NCI-H446 treated with DMSO at 0.1 percent for 48 hours (cell line): ENCODE measurements at regions not wholly inside any gene's neighbourhood (a gene's known extent, or its start where the extent isn't known, plus 50 kb on each side); places are given as distances from the start of the nearest gene placed in this dataset.
"Not testable (repeated sequence)": the region's sequence is repeated elsewhere in the genome, so short reads cannot be mapped to it uniquely, and the experiment has no call there.

Source experiments
- DNase-seq: peaks from one replicate; lab custom pipeline; 2025; lab: John Stamatoyannopoulos, UW

- DNase-seq: not testable (repeated sequence)
Observed at GRCh38 chr1:148432318-148432717, 50.8 kb downstream of the PPIAL4G start.

- not testable (repeated sequence) for DNase-seq
Observed at GRCh38 chr1:148429856-148430255, 53.2 kb downstream of the PPIAL4G start.

- DNase-seq: not testable (repeated sequence)
Observed at GRCh38 chr1:148426940-148427611, 56.0 kb downstream of the PPIAL4G start.

GRCh38 chr1:148426385-148426784 lies 56.7 kb downstream of the PPIAL4G start:
- DNase-seq: not testable (repeated sequence)

DNA sequence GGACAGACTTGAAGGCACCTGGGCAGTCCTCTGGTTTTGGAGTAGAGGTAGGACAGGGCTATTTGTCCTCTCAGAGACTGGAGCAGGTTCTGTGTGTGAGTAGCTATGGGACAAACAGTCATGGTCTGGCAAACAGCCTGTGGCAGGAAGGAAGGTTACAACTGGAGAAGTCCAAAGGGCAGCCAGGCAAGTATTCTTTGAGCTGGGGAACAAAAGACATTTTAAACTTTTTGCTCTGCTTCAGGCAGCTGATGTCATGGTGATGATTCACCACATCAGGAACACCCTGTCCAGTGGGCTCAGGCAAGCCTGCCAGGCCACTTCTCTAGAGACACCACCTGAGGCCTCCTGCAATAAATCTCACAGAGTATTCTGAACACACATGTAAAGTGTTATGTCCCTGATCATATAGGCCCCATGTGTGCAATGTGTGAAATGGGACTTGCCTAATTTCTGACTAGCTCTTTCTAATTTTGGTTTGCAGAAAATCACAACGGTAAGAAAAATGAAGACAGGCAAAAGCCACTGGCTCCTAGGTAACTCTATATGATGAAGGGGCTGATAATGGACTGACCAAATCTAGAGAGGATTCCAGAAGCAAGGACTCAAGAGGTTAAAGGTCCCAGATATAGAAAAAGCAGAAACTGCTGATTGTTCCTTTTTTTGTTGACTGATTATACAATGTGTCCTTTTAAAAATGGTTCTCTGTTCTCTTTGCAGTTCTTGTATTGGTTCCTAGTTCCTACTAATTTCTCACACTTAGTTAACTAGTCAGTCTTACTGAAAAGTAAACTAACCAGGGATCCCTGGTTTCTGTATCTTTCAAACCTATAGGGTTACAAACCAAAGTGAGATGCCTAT lies 58.7 kb downstream of the PPIAL4G start:
- not testable (repeated sequence) for DNase-seq

- not testable (repeated sequence) for DNase-seq
Observed at GRCh38 chr1:148422921-148423320, 60.2 kb downstream of the PPIAL4G start.

- DNase-seq: not testable (repeated sequence)
Observed at GRCh38 chr1:148417241-148417640, 65.9 kb downstream of the PPIAL4G start.

DNA sequence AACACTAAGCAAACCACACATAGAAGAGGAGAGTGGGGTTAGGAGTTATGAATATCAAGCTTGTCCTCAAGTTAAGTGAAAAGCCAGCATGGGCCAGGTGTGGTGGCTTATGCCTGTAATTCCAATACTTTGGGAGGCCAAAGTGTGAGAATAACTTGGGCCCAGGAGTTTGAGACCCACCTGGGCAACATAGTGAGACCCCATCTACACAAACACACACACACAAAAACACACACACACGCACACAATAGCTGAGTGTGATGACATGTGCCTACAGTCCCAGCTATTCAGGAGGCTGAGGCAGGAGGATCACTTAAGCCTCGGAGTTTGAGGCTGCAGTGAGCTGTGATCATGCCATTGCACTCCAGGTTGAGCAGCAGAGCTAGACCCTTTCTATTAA lies 69.7 kb downstream of the PPIAL4G start:
- DNase-seq: not testable (repeated sequence)

DNA sequence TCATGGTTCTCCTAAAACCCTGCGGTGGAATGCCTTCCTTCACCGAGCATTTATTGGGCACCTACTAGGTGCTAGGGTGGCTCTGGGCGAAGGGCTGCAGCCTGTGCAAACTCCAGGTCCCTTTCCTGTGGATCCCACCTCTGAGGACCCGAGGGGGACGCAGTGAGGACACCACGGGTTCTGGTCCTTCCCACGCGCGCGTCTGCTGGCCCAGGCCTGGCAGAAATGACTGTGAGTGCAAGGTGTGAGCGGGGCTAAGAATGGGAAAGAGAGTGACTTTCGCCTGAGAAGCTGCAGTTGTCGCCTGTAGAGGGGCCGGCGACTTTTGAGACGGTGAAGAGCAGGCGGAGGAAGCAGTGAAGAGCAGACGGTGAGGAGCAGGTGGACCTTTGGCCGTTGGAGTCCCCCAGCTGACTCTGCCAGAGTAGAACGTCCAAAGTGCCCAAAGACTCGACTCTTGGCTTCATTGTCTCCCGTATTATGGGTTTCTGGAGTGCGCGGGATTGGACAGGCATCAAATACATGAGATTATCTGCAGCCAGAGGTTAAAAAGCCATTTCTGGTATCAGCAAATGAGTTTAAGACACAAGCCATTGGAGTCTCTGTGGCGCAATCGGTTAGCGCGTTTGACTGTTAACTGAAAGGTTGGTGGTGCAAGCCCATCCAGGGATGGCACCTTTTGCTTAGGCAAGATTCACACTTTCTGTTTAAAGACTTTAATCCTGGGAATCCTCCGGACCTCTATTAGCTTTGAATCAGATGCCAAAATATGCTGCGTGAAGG lies 78.1 kb downstream of the PPIAL4G start:
- DNase-seq: not testable (repeated sequence)

DNA sequence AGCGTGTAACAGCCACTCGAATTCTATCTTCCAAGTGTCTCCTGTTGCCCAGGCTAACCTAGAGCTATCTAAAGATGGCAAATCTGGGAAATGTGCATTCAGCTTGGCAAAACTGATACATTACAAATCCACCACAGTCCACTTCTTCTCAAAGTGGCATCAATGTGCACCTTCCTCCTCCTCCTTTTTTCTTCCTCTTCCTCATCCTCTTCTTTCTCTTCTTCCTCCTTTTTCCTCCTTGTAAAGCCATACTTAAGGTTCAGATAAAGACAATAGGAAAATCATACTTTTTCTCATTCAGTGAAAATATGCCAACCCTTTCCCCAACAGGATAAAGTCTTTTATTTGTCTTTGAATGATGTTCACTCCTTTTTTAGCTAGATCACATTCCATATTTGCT lies 79.2 kb downstream of the PPIAL4G start:
- not testable (repeated sequence) for DNase-seq

DNA sequence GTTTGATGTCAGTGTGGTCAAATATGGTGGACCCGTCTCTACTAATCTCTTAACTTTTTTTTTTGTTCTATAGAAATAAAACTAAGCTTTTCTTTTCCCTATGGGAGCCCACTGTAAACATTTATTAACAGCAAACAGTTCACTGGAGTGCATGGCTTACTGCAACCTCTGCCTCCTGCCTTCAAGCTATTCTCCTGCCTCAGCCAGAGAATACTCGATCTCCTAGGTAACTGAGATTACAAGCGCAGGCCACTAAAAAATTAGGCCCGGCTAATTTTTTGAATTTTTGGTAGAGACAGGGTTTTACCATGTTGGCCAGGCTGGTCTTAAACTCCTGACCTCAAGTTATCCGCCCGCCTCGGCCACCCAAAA lies 80.0 kb downstream of the PPIAL4G start:
- DNase-seq: not testable (repeated sequence)

GRCh38 chr1:148402152-148403084 lies 80.7 kb downstream of the PPIAL4G start:
- not testable (repeated sequence) for DNase-seq

GRCh38 chr1:148397516-148397915 lies 85.6 kb downstream of the PPIAL4G start:
- DNase-seq: not testable (repeated sequence)

GRCh38 chr1:148392505-148392904 lies 90.6 kb downstream of the PPIAL4G start:
- not testable (repeated sequence) for DNase-seq

DNA sequence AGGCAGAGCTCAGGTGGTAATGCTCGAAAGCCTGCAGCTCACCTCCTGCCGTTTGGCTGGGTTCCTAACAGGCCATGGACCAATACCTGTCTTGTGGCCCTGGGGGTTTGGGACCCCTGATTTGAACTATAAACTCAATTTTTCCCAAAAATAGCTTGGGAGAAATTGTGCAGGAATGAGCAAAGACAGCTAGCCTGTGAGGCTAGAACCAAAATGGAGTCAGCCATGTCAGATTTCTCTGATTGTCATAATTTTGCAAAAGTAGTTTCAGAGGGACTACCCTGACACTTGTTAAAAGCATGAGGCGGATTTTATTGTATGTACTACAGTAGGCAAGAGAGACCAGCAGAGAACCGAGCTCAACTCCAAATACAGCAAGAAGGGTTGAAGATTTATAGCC lies 91.8 kb downstream of the PPIAL4G start:
- DNase-seq: not testable (repeated sequence)

GRCh38 chr1:148389027-148389339 lies 94.1 kb downstream of the PPIAL4G start:
- DNase-seq: no peak

DNA sequence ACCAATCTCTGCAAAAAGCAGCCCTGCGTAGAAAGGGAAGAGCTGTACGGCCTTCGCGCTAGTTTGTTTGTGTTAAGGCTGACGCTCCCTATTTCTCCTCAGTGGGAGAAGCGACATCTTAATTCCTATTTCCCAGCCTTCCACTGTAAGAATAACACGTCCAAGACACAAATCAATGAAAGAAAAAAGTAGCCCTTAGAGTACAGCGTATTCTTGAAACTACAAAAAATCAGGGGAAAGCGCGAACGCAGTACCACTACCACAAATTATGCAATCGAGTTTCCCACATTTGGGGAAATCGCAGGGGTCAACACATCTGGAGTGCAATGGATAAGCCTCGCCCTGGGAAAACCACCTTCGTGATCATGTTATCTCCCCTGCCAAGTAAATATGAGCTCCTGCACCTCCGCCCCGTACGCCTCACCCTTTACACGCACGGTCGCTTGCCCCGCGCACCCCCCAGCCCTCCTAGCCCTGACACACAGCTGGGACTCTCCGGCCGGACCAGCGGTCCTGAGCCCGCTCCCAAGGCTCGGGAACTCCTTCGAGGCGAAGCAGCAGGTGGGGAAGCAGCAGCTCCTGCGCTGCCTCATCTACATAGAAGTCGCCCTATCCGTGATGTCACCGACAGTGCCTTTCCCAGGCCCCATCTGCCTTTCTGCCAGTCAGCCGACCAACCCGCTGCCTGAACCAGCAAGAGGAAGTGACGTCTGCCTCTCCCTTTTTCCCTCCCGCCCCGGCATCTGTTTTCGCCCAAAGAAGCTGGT lies 94.7 kb downstream of the PPIAL4G start:
- peak; percentile 59 for DNase-seq

GRCh38 chr1:148387949-148388259 lies 95.2 kb downstream of the PPIAL4G start:
- DNase-seq: not testable (repeated sequence)

DNA sequence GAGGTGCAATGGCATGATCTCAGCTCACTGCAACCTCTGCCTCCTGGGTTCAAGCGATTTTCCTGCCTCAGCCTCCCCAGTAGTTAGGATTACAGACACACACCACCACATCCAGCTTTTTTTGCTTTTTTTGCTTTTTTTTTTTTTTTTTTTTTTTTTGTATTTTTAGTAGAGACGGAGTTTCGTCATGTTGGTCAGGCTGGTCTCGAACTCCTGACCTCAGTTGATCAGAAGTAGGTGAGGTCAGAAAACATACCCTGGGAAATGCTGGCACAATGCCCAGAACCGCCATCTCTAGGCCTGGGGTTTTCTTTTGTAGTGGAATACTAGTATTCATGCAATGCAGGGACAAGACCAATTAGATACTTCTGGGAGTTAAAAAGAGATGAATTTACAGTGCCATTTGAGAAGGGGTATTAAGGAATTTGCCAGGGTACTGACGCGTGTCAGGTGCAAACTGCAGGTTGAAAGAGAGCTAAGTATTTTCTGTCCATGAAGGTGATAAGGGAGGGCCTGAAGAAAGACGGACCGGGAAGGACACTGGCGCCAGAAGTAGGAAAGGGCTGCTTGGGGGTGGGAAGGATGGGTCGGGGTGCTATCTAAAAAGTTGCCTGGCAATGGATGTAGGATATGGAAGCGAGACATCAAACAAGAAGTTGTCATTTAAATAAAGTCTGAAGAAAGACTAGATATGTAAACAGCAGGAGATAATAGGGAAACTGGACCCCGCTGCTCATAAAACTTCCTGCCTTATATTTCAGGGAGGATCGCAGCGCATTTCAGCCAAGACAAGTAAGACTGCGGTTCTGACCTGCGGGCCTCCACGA lies 95.8 kb downstream of the PPIAL4G start:
- not testable (repeated sequence) for DNase-seq

- no peak for DNase-seq
Observed at GRCh38 chr1:148386617-148387016, 96.5 kb downstream of the PPIAL4G start.
